ENCODE measurements at regions not wholly inside any gene's neighbourhood (a gene's known extent, or its start where the extent isn't known, plus 50 kb on each side); places are given as distances from the start of the nearest gene placed in this dataset.
"Not testable (repeated sequence)": the region's sequence is repeated elsewhere in the genome, so short reads cannot be mapped to it uniquely, and the experiment has no call there.

- DNase-seq, result no peak
Observed at GRCh38 chr7:67301667-67302066, 305.0 kb downstream of the TYW1 start.

GRCh38 chr7:67302113-67303039 lies 305.7 kb downstream of the TYW1 start:
- peak; percentile 99 for DNase-seq

- not testable (repeated sequence) for DNase-seq
Observed at GRCh38 chr7:67304846-67305245, 308.2 kb downstream of the TYW1 start.

GRCh38 chr7:67306331-67306730 lies 309.7 kb downstream of the TYW1 start:
- no peak for DNase-seq

GRCh38 chr7:67309764-67310549 lies 313.3 kb downstream of the TYW1 start:
- DNase-seq, result no peak

GRCh38 chr7:67311901-67312300 lies 315.3 kb downstream of the TYW1 start:
- DNase-seq, result no peak

GRCh38 chr7:67313213-67313612 lies 316.6 kb downstream of the TYW1 start:
- DNase-seq, result no peak

GRCh38 chr7:67316902-67317301 lies 320.3 kb downstream of the TYW1 start:
- DNase-seq, result not testable (repeated sequence)

GRCh38 chr7:67328257-67328656 lies 331.6 kb downstream of the TYW1 start:
- DNase-seq, result not testable (repeated sequence)

- not testable (repeated sequence) for DNase-seq
Observed at GRCh38 chr7:67335165-67335564, 338.5 kb downstream of the TYW1 start.

- DNase-seq, result not testable (repeated sequence)
Observed at GRCh38 chr7:67335663-67336062, 339.0 kb downstream of the TYW1 start.

GRCh38 chr7:67338545-67338944 lies 341.9 kb downstream of the TYW1 start:
- DNase-seq, result not testable (repeated sequence)

GRCh38 chr7:67341153-67341768 lies 344.6 kb downstream of the TYW1 start:
- no peak for DNase-seq

- peak; percentile 37 for DNase-seq
Observed at GRCh38 chr7:67343114-67343513, 346.5 kb downstream of the TYW1 start.

- peak; percentile 95 for DNase-seq
Observed at GRCh38 chr7:67343572-67343971, 346.9 kb downstream of the TYW1 start.

GRCh38 chr7:67344481-67345193 lies 348.0 kb downstream of the TYW1 start:
- DNase-seq, result no peak

GRCh38 chr7:67346126-67346525 lies 349.5 kb downstream of the TYW1 start:
- DNase-seq, result no peak

GRCh38 chr7:67346876-67347275 lies 350.2 kb downstream of the TYW1 start:
- DNase-seq, result no peak

GRCh38 chr7:67348171-67348570 lies 351.5 kb downstream of the TYW1 start:
- DNase-seq, result no peak

- DNase-seq, result not testable (repeated sequence)
Observed at GRCh38 chr7:67357653-67358052, 361.0 kb downstream of the TYW1 start.

GRCh38 chr7:67358316-67358715 lies 361.7 kb downstream of the TYW1 start:
- DNase-seq, result not testable (repeated sequence)

- DNase-seq, result not testable (repeated sequence)
Observed at GRCh38 chr7:67358738-67359137, 362.1 kb downstream of the TYW1 start.

- DNase-seq, result no peak
Observed at GRCh38 chr7:67359900-67360299, 363.3 kb downstream of the TYW1 start.

Data from NCI-H345 (cell line).